Prostate gland (tissue), 2 donors: ENCODE measurements at regions not wholly inside any gene's neighbourhood (a gene's known extent, or its start where the extent isn't known, plus 50 kb on each side); places are given as distances from the start of the nearest gene placed in this dataset.

Experiments
- CTCF ChIP-seq, 4 experiments: fragments of 200-600 bp in 2 of 4; fragments of 450-650 bp in 2 of 4; sonication (generic) in 2 of 4; IDR thresholded peaks; 1 replicate in 3 of 4; 2 replicates in 1 of 4; pipeline ENCODE4 v1.5.1; 2016 to 2019; ENCODE audit warnings: antibody characterized with exemption in 4 of 4, mild to moderate bottlenecking in 2 of 4, moderate library complexity in 2 of 4
- POLR2A ChIP-seq: fragments of 450-650 bp; IDR thresholded peaks from one replicate; pipeline ENCODE4 v1.6.1; 2016; ENCODE audit warnings: antibody characterized with exemption, mild to moderate bottlenecking
- POLR2AphosphoS5 ChIP-seq: sonication (generic); formaldehyde crosslinking; IDR thresholded peaks from one replicate; pipeline ENCODE4 v1.6.1; 2017; ENCODE audit warnings: antibody characterized with exemption

GRCh38 chr5:138651767-138652117 lies 76.5 kb upstream of the HSPA9 start:
- TF ChIP-seq CTCF (IDR thresholded peaks at IDR 0.05), result no peak
- TF ChIP-seq POLR2AphosphoS5, result no peak
- TF ChIP-seq POLR2A, result no peak
